ENCODE measurements at regions not wholly inside any gene's neighbourhood (a gene's known extent, or its start where the extent isn't known, plus 50 kb on each side); places are given as distances from the start of the nearest gene placed in this dataset.
"Not testable (repeated sequence)": the region's sequence is repeated elsewhere in the genome, so short reads cannot be mapped to it uniquely, and the experiment has no call there.

DNA sequence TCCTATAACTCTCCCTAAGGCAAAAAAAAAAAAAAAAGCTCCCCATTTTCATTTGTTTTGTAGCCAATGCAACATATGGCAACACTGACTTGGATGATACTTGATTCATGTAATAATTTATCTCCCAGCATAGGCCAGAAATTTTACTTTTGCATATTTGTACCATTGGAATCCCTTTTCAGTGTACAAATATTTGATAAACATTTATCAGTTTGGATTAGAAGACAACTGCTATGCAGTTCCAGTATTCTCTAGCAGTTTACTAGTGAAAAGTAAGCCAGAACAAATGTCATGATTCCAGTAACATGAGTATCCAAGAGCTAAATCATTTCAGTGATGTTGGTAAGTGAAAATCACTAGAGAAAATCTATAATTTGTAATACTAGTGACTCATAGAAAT is 392.3 kb downstream of the CCER1 start:
- Mint-ChIP-seq H3K36me3 (peaks cover 8% of the 10 kb centered on the region), H3K27ac (no peak overlapping the region), H3K27me3 (ENCODE audit: low read depth) (no peaks in the 10 kb centered on the region), H3K4me3 (no peak overlapping the region), H3K4me1 (no peaks in the 10 kb centered on the region), H3K9me3 (peaks cover 33% of the 10 kb centered on the region)
- no peak for DNase-seq (ENCODE audit: low spot score in 2 of 2, unreplicated experiment in 2 of 2)
- TF ChIP-seq, protein P1, sequence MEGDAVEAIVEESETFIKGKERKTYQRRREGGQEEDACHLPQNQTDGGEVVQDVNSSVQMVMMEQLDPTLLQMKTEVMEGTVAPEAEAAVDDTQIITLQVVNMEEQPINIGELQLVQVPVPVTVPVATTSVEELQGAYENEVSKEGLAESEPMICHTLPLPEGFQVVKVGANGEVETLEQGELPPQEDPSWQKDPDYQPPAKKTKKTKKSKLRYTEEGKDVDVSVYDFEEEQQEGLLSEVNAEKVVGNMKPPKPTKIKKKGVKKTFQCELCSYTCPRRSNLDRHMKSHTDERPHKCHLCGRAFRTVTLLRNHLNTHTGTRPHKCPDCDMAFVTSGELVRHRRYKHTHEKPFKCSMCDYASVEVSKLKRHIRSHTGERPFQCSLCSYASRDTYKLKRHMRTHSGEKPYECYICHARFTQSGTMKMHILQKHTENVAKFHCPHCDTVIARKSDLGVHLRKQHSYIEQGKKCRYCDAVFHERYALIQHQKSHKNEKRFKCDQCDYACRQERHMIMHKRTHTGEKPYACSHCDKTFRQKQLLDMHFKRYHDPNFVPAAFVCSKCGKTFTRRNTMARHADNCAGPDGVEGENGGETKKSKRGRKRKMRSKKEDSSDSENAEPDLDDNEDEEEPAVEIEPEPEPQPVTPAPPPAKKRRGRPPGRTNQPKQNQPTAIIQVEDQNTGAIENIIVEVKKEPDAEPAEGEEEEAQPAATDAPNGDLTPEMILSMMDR (IDR thresholded peaks at IDR 0.05; ENCODE audit: unreplicated experiment), result no peak

- no peak overlapping the region for H3K27ac Mint-ChIP-seq
- TF ChIP-seq, protein P1 (IDR thresholded peaks at IDR 0.05; ENCODE audit: unreplicated experiment), result no peak
- no peaks in the 10 kb centered on the region for H3K36me3 Mint-ChIP-seq
- H3K9me3 Mint-ChIP-seq, result peaks cover 4% of the 10 kb centered on the region
- H3K4me3 Mint-ChIP-seq, result no peak overlapping the region
- DNase-seq (ENCODE audit: low spot score in 2 of 2, unreplicated experiment in 2 of 2), result no peak
- H3K4me1 Mint-ChIP-seq, result peaks cover 27% of the 10 kb centered on the region
- no peaks in the 10 kb centered on the region for H3K27me3 Mint-ChIP-seq (ENCODE audit: low read depth)
Observed at GRCh38 chr12:90548595-90548994, 406.4 kb downstream of the CCER1 start.

DNA sequence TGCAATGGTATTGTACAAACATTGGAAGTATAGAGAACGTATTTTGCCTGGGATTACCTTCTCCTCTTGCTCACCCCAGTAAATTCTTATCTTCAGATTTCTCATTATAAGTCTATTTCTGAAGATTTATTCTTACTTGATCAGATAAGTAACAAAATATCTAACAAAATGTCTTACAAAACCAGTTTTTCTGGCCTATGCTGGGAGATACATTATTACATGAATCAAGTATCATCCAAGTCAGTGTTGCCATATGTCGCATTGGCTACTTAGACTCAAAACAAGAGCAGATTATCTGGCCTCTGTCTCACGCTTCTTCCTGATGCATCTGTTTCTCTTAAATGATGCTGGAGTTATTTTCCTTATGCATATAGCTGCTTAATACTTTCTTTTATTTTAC is 408.5 kb downstream of the CCER1 start:
- H3K27me3 Mint-ChIP-seq (ENCODE audit: low read depth), result no peaks in the 10 kb centered on the region
- no peaks in the 10 kb centered on the region for H3K9me3 Mint-ChIP-seq
- H3K4me1 Mint-ChIP-seq, result peaks cover 32% of the 10 kb centered on the region
- TF ChIP-seq, protein P1 (IDR thresholded peaks at IDR 0.05; ENCODE audit: unreplicated experiment), result no peak
- DNase-seq (ENCODE audit: low spot score in 2 of 2, unreplicated experiment in 2 of 2), result no peak
- peak overlapping the region; percentile 76 for H3K27ac Mint-ChIP-seq
- no peaks in the 10 kb centered on the region for H3K36me3 Mint-ChIP-seq
- H3K4me3 Mint-ChIP-seq, result no peak overlapping the region

DNA sequence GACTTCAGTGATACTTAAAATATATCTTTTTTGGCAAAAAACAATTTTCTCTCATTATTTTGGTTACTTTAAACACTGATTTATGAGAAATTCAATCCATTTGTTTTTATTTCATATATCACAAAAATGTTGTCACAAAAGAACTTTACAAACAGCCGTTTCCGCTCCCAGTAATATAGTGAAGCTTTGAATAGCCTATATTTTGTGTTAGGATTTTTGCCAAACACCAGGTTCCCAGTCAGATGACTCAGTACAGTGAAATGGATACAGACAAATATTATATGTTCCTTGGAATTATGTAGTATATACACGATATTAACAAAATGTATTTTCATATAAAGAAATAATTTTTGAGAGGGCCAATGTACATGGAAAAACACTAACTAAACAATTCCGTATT is 411.1 kb downstream of the CCER1 start:
- Mint-ChIP-seq H3K36me3 (no peaks in the 10 kb centered on the region), H3K27ac (peak overlapping the region; percentile 65), H3K4me1 (peaks cover 26% of the 10 kb centered on the region), H3K27me3 (ENCODE audit: low read depth) (no peaks in the 10 kb centered on the region), H3K4me3 (no peak overlapping the region), H3K9me3 (no peaks in the 10 kb centered on the region)
- DNase-seq (ENCODE audit: low spot score in 2 of 2, unreplicated experiment in 2 of 2), result no peak
- TF ChIP-seq, protein P1 (IDR thresholded peaks at IDR 0.05; ENCODE audit: unreplicated experiment), result no peak

DNA sequence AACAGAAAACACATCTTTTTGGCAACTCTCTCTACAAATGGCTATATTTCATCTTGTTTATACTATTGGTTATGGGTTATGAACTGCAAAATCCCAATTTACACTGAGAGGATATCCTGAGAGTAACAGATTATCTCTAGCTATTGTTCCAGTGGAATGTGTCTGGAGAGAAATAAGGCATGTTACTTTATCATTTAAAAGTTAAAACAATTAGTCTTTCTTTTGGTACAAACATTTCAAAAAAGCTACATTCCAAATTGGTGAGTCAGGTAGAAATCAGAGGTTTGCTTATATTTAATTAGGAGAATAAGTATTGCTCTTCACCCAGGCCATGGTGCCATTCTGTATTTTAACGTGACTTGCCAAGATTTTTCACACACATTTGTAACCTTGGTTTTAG is 411.6 kb downstream of the CCER1 start:
- no peak for DNase-seq (ENCODE audit: low spot score in 2 of 2, unreplicated experiment in 2 of 2)
- TF ChIP-seq, protein P1 (IDR thresholded peaks at IDR 0.05; ENCODE audit: unreplicated experiment), result no peak
- Mint-ChIP-seq H3K9me3 (no peaks in the 10 kb centered on the region), H3K27ac (peak overlapping the region; percentile 65), H3K27me3 (ENCODE audit: low read depth) (no peaks in the 10 kb centered on the region), H3K4me1 (peaks cover 24% of the 10 kb centered on the region), H3K4me3 (no peak overlapping the region), H3K36me3 (no peaks in the 10 kb centered on the region)

- not testable (repeated sequence) for H3K27me3 Mint-ChIP-seq (ENCODE audit: low read depth); H3K4me3 Mint-ChIP-seq; H3K36me3 Mint-ChIP-seq; DNase-seq (ENCODE audit: low spot score in 2 of 2, unreplicated experiment in 2 of 2); H3K9me3 Mint-ChIP-seq; H3K27ac Mint-ChIP-seq
- H3K4me1 Mint-ChIP-seq, result peaks cover 21% of the 10 kb centered on the region
Observed at GRCh38 chr12:90542852-90543251, 412.1 kb downstream of the CCER1 start.

GRCh38 chr12:90533828-90534227 is 421.1 kb downstream of the CCER1 start:
- H3K4me3 Mint-ChIP-seq; H3K27ac Mint-ChIP-seq; DNase-seq (ENCODE audit: low spot score in 2 of 2, unreplicated experiment in 2 of 2); H3K27me3 Mint-ChIP-seq (ENCODE audit: low read depth); H3K36me3 Mint-ChIP-seq; H3K9me3 Mint-ChIP-seq: not testable (repeated sequence)
- peaks cover 15% of the 10 kb centered on the region for H3K4me1 Mint-ChIP-seq

Measured in mesothelial cell of epicardium (in vitro differentiated cells).